Transverse colon (tissue), 4 donors: ENCODE measurements at regions not wholly inside any gene's neighbourhood (a gene's known extent, or its start where the extent isn't known, plus 50 kb on each side); places are given as distances from the start of the nearest gene placed in this dataset.

Experiments used
- DNase-seq: peaks from one replicate; pipeline ENCODE4 v3.0.0-alpha.2; 2019
- H3K27ac ChIP-seq, 4 donors: fragments of 200-600 bp; sonication (generic); 2 replicates each; pipeline ENCODE4 v1.5.1; 2016 to 2018; ENCODE audit warnings: inconsistent platforms in 4 of 4
- H3K27me3 ChIP-seq: fragments of 200-600 bp; sonication (generic); 2 replicates; pipeline ENCODE4 v1.5.1; 2017; ENCODE audit warnings: inconsistent platforms
- H3K36me3 ChIP-seq, 4 donors: fragments of 200-600 bp; sonication (generic); 2 replicates each; pipeline ENCODE4 v1.5.1; 2017 to 2019; ENCODE audit warnings: inconsistent platforms in 4 of 4
- H3K4me1 ChIP-seq, 4 donors: fragments of 200-600 bp; sonication (generic); 2 replicates each; pipeline ENCODE4 v1.5.1; 2017 to 2020; ENCODE audit warnings: inconsistent platforms in 4 of 4
- H3K4me3 ChIP-seq, 4 donors: fragments of 200-600 bp; sonication (generic); 1 replicate in 1 of 4; 2 replicates in 3 of 4; pipeline versions ENCODE4 v1.5.1 to v1.6.1; 2017 to 2019; ENCODE audit warnings: inconsistent platforms in 4 of 4
- H3K9me3 ChIP-seq, 2 donors: fragments of 200-600 bp; sonication (generic); 2 replicates each; pipeline ENCODE4 v1.5.1; 2017 to 2019; ENCODE audit warnings: inconsistent platforms in 2 of 2
- CTCF ChIP-seq, 5 experiments: fragments of 200-600 bp in 3 of 5; fragments of 450-650 bp in 2 of 5; sonication (generic) in 3 of 5; IDR thresholded peaks; 1 replicate in 2 of 5; 2 replicates in 3 of 5; pipeline ENCODE4 v1.5.1; 2016 to 2017; ENCODE audit warnings: antibody characterized with exemption in 5 of 5, inconsistent platforms in 3 of 5, mild to moderate bottlenecking in 2 of 5, moderate library complexity in 1 of 5
- EP300 ChIP-seq: sonication (generic); formaldehyde crosslinking; IDR thresholded peaks from one replicate; pipeline ENCODE4 v1.6.1; 2017; ENCODE audit warnings: antibody characterized with exemption, low read depth
- POLR2A ChIP-seq: fragments of 450-650 bp; IDR thresholded peaks from one replicate; pipeline ENCODE4 v1.6.1; 2016; ENCODE audit warnings: antibody characterized with exemption, mild to moderate bottlenecking, moderate library complexity
- POLR2AphosphoS5 ChIP-seq, 3 donors: sonication (generic); formaldehyde crosslinking; IDR thresholded peaks; one replicate each; pipeline ENCODE4 v1.6.1; 2016; ENCODE audit warnings: antibody characterized with exemption in 3 of 3
- WGBS, 2 donors: methylation state at CpG; one replicate each; pipeline ENCODE4 v1.1.5; 2018; ENCODE audit warnings: low coverage in 1 of 2; 5-methylcytosine and 5-hydroxymethylcytosine counted together
- in situ Hi-C, 4 donors: fragments of 200-750 bp; cut with MboI; loops; one replicate each; pipeline versions ENCODE4 v1.15.0 to v1.15.1; 2017; ENCODE audit warnings: low sequenced_read_pairs in 3 of 4, low pct_ligation_motif_present in 1 of 4, low pct_unique_long_range_greater_than_20kb in 1 of 4
- intact Hi-C: fragments of 100-400 bp; cut with DNase I; formaldehyde crosslinking; loops from one replicate; pipeline ENCODE4 v1.15.1; 2023; ENCODE audit warnings: low total_unique reads

GRCh38 chr5:2417301-2417700, 334.2 kb downstream of the IRX2 start:
- no peak for DNase-seq
- 76% methylated on average over 9 of the region's 9 CpGs; no CpG with 5 or more reads in 1 of the 2 donors for WGBS, 2 donors
- in situ Hi-C loops: no loop called here
- Histone ChIP-seq H3K27me3 (no peaks in the 10 kb centered on the region), H3K4me1 (no peaks in the 10 kb centered on the region), H3K27ac (no peak overlapping the region), H3K36me3 (no peaks in the 10 kb centered on the region), H3K4me3 (no peak overlapping the region), H3K9me3 (peaks cover 0 to 1% of the 10 kb centered on the region in 2 donors)
- intact Hi-C loops: no loop called here
- no peak for TF ChIP-seq CTCF (IDR thresholded peaks at IDR 0.05)
- no peak for TF ChIP-seq POLR2A
- TF ChIP-seq EP300: no peak
- no peak for TF ChIP-seq POLR2AphosphoS5 (IDR thresholded peaks at IDR 0.05)

- in situ Hi-C loops: no loop called here
Measured at GRCh38 chr5:2415678-2416077, 335.8 kb downstream of the IRX2 start.

GRCh38 chr5:2410451-2410850, 341.0 kb downstream of the IRX2 start:
- WGBS, 2 donors: 75% methylated on average over 6 of the region's 6 CpGs; no CpG with 5 or more reads in 1 of the 2 donors

More at GRCh38 chr5:2415678-2416077, 335.8 kb downstream of the IRX2 start:
- Histone ChIP-seq H3K9me3 (no peaks in the 10 kb centered on the region), H3K27ac (no peak overlapping the region), H3K4me1 (no peaks in the 10 kb centered on the region), H3K36me3 (no peaks in the 10 kb centered on the region), H3K27me3 (no peaks in the 10 kb centered on the region), H3K4me3 (no peak overlapping the region)
- WGBS, 2 donors: 78 to 83% methylated on average over 3 to 23 of the region's 23 CpGs
- no peak for DNase-seq
- TF ChIP-seq POLR2AphosphoS5 (IDR thresholded peaks at IDR 0.05): no peak
- TF ChIP-seq POLR2A: no peak
- TF ChIP-seq CTCF (IDR thresholded peaks at IDR 0.05): no peak
- no peak for TF ChIP-seq EP300
- intact Hi-C loops: no loop called here

GRCh38 chr5:2403296-2403695, 348.2 kb downstream of the IRX2 start:
- WGBS, 2 donors: 0 to 40% methylated on average over 1 of the region's 1 CpG
- Histone ChIP-seq H3K27me3 (no peaks in the 10 kb centered on the region), H3K27ac (no peak overlapping the region), H3K9me3 (no peaks in the 10 kb centered on the region), H3K36me3 (no peaks in the 10 kb centered on the region), H3K4me3 (no peak overlapping the region), H3K4me1 (no peaks in the 10 kb centered on the region)
- intact Hi-C loops: no loop called here
- in situ Hi-C loops: no loop called here
- DNase-seq: no peak
- TF ChIP-seq POLR2A (no peak), EP300 (no peak), CTCF (IDR thresholded peaks at IDR 0.05) (no peak), POLR2AphosphoS5 (IDR thresholded peaks at IDR 0.05) (no peak)

More at GRCh38 chr5:2410451-2410850, 341.0 kb downstream of the IRX2 start:
- no peaks in the 10 kb centered on the region for H3K27me3 ChIP-seq
- no peak for DNase-seq
- H3K36me3 ChIP-seq: no peaks in the 10 kb centered on the region
- in situ Hi-C loops: no loop called here
- H3K9me3 ChIP-seq: no peaks in the 10 kb centered on the region
- H3K4me3 ChIP-seq: no peak overlapping the region
- TF ChIP-seq CTCF (IDR thresholded peaks at IDR 0.05): no peak
- no peak for TF ChIP-seq POLR2AphosphoS5 (IDR thresholded peaks at IDR 0.05)
- no peak for TF ChIP-seq POLR2A
- TF ChIP-seq EP300: no peak
- H3K4me1 ChIP-seq: no peaks in the 10 kb centered on the region
- intact Hi-C loops: no loop called here
- H3K27ac ChIP-seq: no peak overlapping the region
